22Rv1 (cell line): ENCODE measurements at regions not wholly inside any gene's neighbourhood (a gene's known extent, or its start where the extent isn't known, plus 50 kb on each side); places are given as distances from the start of the nearest gene placed in this dataset.

Source experiments
- H3K27ac ChIP-seq: fragments of 450-650 bp; 2 replicates; pipeline ENCODE4 v1.5.1; 2017
- ZFX ChIP-seq: fragments of 450-650 bp; IDR thresholded peaks from 2 replicates; pipeline ENCODE4 v1.6.1; 2017; ENCODE audit warnings: antibody characterized with exemption, borderline replicate concordance
- TF ChIP-seq, protein P1 (sequence below): fragments of 450-650 bp; IDR thresholded peaks from 2 replicates; pipeline ENCODE4 v1.5.1; 2017; ENCODE audit warnings: mild to moderate bottlenecking

DNA sequence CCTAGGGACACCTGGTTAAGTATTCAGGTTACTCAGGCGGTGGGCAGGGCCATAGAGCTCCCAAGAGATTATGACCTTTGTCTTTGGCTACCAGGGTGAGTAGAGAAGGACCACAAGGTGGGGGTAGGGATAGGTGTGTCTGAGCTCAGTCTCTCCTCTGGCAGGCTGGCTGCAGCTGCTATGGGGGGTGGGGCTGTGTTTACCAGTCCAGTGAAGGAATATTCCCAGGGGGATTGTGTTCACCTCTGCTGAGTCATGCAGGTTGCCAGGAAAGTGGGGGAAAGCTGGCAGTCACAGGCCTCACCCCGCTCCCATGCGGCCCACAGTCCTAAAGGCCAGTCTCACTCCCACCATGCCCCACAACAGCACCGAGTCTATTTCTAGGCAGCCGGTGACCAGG is 53.6 kb upstream of the POU5F2 start:
- TF ChIP-seq ZFX: no peak
- TF ChIP-seq, protein P1, sequence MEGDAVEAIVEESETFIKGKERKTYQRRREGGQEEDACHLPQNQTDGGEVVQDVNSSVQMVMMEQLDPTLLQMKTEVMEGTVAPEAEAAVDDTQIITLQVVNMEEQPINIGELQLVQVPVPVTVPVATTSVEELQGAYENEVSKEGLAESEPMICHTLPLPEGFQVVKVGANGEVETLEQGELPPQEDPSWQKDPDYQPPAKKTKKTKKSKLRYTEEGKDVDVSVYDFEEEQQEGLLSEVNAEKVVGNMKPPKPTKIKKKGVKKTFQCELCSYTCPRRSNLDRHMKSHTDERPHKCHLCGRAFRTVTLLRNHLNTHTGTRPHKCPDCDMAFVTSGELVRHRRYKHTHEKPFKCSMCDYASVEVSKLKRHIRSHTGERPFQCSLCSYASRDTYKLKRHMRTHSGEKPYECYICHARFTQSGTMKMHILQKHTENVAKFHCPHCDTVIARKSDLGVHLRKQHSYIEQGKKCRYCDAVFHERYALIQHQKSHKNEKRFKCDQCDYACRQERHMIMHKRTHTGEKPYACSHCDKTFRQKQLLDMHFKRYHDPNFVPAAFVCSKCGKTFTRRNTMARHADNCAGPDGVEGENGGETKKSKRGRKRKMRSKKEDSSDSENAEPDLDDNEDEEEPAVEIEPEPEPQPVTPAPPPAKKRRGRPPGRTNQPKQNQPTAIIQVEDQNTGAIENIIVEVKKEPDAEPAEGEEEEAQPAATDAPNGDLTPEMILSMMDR: no peak
- no peak overlapping the region for H3K27ac ChIP-seq

DNA sequence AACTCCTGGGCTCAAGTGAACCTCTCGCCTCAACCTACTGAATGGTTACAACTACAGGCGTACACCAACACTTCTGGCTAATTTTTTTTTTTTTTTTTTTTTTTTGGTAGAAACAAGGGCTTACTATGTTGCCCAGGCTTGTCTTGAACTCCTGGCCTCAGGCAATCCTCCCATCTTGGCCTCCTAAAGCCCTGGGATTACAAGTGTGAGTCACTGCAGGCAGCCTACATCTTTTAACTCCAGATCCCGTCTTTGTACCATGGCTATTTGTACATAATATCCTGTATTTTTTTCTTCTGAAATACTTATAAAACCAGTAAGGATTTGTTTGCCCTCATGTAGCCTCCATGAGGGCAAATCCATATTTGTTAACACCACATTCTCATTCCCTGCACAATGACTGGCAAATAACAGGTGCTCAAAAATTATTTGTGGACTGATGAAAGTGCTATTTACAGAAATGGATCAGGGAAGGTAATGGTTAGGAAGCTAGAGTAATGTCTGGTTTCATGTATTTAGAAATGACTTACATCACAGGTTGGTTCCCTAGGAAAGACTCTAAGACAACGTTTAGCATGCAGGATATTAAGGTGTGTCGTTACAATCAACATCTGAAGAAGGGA is 51.9 kb upstream of the POU5F2 start:
- TF ChIP-seq, protein P1: no peak
- no peak for TF ChIP-seq ZFX
- H3K27ac ChIP-seq: no peak overlapping the region

DNA sequence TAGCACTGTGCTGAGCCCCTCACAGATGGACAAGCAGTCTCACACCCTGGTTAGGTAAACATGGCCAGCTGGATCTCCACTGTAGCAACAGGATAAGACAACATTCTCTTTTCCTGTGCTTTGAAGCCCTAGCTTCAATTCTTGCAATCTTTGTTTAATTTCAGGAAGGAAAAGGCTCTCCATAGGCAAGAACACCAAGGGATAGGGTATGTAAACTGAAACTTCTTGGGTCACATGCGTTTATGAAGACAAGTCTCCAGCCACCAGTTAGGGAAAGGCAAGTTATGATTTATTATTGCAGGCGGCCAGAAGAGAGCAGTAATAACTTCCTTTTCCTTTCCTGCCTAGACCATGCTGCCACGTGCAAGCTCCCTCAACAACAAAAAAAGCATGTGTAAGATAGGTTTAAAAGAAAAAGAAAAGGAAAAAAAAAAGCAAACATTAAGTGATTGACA is 50.1 kb upstream of the POU5F2 start:
- no peak for TF ChIP-seq ZFX
- TF ChIP-seq, protein P1: no peak
- no peak overlapping the region for H3K27ac ChIP-seq
